CD4-positive, alpha-beta T cell treated with Interleukin-4 for 1 hour (primary cell): ENCODE measurements at regions not wholly inside any gene's neighbourhood (a gene's known extent, or its start where the extent isn't known, plus 50 kb on each side); places are given as distances from the start of the nearest gene placed in this dataset.
"Not testable (repeated sequence)": the region's sequence is repeated elsewhere in the genome, so short reads cannot be mapped to it uniquely, and the experiment has no call there.

Experiments used
- DNase-seq, 2 donors: peaks; one replicate each; pipeline ENCODE4 v3.0.0-alpha.2; 2020 to 2022

DNA sequence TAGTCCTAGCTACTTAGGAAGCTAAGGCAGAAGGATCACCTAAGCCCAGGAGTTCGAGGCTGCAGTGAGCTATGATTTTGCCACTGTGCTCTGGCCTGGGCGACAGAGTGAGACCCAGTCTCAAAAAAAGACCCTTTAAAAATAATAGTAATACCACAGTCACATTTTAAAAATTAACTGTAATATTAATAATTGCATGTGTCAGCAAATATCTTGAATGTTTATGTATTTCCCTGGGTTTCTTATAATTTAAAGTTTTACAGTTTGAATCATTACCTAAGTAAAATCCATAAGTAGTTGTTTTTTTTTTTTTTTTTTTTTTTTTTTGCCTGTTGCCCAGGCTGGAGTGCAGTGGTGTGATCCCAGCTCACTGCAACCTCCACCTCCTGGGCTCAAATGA is 69.2 kb downstream of the LYZL2 start:
- no peak for DNase-seq

DNA sequence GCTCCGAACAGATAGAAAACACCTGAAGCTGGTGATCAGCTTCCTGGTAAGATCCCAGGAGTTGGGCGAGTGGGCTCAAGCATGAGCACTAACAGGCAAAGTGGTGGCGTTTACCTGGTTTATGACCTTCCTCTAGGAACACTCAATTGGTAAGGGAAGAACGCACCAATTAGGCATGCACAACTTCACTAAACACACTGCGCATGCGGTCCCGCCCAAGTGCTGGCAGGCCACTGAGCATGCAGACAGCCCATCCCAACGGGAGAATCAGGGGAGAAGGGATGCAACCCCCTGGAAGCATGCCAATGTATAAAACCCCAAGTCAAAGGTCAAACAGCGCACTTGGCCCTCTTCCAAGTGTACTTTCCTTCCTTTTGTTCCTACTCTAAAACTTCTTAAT is 70.4 kb downstream of the LYZL2 start:
- DNase-seq: no peak

DNA sequence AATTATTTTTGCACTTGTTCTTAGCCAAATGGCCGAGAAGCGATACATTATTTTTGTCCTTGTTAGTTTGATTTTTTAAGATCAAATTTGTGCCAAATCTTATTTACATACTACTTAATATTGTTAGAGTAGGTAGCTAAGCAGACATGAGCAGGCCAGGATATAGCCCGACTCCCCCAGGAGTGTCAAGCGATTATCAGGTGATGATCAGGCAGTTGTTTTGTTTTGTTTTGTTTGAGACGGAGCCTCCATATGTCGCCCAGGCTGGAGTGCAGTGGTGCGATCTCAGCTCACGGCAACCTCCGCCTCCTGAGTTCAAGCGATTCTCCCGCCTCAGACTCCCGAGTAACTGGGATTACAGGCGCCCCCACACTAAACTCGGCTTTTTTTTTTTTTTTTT is 71.1 kb downstream of the LYZL2 start:
- no peak for DNase-seq

DNA sequence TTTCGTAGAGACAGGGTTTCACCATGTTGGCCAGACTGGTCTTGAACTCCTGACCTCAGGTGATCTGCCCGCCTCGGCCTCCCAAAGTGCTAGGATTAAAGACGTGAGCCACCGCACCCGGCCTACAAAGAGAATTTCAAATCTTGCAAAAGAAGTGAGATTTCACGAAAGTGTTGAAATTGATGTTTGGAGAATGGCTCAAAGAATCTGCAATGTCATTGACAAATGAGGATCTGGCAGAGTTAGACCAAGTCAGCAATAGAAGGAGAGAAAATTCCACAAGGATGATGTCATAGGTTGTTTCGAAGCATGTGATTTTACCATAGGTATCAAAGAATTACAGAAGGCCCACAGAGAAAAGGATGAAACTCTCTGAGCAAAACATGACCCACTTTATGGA is 71.7 kb downstream of the LYZL2 start:
- DNase-seq: peak in 1 of 2 donors; percentile 21

DNA sequence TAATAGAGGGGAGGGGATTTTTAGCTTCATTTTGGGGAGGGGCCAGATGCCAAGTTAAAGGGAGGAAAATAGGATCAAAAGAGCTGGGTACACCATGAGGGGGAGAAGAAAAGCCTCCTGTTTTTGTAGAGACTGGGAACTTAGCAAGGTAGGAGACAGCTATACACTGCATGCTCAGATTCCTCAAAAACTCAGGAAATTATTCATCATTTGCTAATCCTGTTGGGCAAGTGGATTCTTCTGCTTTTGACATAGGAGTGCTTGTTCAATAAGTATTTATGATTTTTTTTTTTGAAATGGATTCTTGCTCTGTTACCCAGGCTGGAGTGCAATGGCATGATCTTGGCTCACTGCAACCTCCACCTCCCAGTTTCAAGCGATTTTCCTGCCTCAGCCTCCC is 73.4 kb downstream of the LYZL2 start:
- no peak for DNase-seq

DNA sequence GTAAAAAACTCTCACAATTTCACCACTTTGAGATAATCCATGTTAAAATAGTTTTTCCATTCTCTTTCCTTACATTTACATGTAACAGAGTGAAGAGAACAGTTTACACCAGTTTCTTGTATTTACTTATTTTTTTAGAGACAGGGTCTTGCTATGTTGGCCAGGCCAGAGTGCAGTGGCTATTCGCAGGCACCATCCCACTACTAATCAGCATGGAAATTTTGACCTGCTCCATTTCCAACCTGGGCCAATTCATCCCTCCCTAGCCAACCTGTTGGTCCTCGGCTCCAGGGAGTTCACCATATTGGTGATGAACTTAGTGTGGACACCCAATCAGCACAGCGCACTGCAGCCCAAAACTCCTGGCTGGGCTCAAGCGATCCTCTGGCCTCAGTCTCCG is 74.1 kb downstream of the LYZL2 start:
- no peak for DNase-seq

DNA sequence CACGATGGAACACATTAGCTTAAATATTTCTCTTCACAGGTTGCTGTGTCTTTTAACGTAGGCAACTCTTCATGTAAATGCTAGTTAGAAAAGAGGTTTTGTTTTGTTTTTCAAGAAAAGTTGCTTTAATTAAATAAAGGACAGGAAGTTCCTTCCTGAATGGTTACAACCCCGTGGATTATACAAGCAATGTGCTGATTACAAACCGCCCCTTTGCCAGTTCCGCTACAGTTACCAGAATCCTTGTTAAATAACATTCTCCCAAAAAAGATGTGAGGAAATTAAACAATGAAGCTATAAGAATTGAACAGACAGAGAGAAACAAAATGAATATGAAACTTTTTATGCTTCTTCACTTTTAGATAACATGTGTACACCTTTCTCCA is 75.1 kb downstream of the LYZL2 start:
- DNase-seq: no peak

DNA sequence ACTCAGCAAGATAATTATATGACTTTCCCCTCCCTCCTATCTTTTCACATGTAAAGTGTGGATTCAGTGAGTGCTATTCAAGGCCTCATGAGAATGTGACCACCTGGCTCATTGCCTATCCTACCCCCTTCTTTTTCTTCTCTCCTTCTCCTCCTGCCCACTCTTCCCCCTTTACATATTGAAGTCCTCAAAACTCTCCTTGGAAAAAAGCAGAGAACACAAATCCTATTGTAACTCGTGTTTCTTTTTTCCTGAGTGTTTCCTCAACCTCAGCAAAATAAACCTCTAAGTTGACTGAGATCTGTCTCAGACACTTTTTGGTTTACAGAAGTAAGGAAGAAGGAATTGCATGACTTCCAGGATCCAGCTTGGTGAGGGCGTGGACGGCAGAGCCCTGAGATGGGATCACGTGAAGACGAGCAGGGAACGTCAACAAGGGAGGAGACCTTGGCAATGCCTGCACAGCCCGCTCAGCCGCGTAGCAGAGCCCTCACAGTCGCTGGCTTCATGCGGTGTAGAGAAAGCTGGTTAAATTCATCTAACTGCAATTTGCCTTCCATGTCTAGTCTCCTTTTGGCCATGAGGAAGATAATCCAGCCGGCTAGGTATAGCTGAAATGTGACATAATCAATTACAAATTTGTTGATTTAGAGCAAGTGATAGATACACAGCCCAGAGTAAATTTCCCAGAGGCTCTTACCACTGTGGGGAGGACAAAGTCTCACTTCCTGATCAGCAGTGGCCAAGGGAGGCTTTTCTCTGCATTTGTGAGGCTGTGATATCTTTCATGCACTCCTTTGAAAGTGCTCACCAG is 75.7 kb downstream of the LYZL2 start:
- no peak for DNase-seq

DNA sequence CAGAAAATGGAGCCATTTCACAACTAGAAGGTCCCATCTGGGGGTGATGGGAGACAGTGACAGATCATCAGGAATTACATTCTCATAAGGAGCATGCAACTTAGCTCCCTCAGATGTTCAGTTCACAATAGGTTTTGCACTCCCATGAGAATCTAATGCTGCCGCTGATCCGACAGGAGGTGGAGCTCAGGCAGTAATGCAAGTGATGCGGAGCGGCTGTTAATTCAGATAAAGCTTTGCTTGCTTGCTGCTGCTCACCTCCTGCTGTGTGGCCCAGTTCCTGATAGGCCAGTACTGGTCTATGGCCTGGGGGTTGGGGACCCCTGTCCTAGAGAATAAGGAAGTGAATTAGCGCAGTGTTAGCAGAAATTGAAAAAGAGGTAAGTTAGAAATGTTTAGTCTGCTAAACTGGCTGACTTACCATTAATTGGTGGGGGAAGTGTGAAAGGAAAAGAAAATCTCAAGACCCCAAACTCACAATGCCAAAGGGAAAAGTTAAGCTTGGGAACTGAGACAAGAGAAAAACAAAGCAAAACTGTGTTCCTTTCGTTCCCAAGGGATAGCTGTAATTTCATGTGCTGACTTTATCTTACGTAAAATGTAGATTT is 76.4 kb downstream of the LYZL2 start:
- no peak for DNase-seq

DNA sequence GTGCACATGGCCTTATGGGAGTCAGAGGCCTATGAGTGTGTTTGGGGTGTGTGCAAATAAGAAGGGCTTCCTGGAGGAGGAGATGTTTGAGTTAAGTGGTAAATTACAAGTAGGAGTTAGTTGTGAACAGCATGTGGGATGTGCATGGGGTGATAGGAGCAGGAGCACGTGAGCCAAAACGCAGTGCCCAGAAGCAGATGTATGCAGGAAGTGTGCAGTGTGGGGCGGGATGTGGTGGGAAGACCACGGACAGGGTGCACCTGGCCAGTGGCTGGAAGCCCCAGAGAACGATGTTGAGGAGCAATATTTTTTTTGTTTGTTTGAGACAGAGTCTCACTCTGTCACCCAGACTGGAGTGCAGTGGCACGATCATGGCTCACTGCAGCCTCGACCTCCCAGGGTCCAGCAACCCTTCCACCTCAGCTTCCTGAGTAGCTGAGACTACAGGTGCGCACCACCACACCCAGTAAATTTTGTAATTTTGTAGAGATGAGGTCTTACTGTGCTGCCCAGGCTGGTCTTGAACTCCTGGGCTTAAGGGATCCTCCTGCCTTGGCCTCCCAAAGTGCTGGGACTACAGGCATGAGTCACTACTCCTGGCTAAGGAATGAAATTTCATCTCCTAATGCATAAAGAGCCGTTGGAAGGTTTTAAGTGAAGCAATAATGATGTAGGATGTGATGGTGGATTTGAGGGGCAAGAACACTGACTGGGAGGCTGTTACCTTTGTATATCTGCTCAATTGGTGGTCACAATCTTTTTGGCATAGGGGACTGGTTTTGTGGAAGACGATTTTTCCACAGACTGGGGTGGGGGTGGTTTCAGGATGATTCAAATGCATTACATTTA is 78.4 kb downstream of the LYZL2 start:
- no peak for DNase-seq

DNA sequence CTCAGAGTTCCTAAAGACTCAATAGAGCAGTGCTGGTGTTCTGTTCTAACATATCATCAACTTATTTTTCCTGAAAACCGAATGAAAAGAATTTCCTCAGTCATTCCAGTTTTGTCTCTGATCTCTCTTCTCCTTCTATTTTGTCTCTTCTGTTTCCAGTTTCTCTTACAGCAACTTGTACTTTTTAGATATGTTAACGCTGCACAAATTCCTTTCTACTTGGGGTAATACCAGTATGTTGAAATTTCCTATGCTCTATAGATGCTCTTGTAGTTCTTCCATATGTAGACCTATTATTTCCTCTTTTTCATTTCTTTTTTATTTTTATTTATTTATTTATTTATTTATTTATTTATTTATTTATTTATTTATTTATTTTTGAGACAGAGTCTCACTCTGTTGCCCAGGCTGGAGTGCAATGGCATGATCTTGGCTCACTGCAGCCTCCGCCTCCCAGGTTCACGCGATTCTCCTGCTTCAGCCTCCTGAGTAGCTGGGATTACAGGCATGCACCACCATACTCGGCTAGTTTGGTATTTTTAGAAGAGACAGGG is 80.3 kb downstream of the LYZL2 start:
- DNase-seq: not testable (repeated sequence)

DNA sequence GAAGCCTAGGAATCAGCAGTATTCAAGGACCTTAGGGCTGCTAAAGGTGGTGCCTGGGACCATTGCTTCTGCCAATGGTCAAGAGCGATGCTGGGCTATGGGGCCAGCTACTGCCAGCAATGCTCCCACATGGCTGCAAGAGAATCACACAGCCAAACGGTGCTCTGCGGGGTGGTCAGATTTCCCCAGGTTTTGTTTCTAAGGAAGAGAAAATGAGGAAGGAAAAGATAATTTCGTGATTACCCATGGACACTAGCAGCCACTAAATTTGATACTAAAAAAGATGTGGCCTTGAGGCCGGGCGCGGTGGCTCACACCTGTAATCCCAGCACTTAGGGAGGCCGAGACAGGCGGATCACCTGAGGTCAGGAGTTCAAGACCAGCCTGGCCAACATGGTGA is 83.0 kb downstream of the LYZL2 start:
- DNase-seq: no peak

DNA sequence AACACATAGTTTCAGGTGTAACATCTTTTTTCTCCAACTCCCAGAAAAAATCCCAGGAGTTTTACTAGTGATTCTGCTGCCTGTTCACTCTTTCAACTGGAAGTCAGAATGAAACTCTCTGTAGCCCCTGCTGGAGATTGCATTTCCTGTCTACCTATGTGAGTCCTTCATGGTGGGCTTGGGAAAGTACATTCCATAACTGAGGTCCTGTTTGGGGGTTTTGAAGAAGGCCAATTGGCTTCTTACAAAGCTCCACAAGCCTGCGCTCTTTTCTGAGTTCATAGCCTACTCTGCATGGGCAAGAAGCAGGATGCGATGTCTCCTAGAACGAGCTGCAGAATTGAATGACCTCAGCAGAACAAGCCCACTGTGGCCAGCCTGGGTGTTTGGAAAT is 86.7 kb downstream of the LYZL2 start:
- no peak for DNase-seq

DNA sequence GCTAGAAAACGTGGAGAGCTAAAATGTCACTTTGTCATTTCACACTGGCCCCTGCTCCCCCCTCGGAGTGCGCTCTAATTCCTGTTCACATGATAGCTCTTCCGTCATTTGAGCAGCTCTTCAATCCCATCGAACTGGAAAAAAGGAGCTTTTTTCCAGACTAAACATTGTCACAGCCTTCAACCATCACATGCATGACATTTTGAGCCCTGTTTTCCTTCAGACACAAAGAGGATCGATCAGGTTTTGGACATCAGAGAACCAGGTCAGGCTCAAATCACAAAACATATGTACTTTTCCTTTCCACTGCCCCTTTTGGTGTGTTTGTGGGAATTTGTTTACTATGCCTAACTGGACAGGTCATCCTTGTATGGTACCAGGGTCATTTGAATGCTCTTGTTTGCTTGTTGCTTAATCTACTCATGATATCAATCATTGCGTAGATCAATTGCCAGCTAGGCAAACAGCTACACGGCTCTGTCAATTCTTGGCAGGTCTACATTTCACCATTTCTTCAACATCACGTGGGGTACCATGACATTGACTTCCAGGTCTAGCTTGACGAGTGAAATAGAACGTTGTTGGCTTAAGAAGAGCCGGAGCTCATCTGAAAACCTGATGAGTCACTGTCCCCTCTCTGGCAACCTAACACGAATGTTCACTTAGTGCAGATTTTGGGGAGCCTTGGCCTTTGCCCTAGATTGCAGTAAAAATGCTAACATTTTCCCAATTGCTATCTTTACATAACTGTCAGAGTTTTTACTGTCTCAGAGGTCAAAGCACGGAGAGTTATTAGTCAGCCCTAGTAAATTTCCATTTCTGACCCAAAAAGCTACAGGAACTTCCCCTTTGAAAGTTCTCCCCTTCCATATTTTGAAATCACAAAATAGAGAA is 87.3 kb downstream of the LYZL2 start:
- DNase-seq: peak in 1 of 2 donors; percentile 51

DNA sequence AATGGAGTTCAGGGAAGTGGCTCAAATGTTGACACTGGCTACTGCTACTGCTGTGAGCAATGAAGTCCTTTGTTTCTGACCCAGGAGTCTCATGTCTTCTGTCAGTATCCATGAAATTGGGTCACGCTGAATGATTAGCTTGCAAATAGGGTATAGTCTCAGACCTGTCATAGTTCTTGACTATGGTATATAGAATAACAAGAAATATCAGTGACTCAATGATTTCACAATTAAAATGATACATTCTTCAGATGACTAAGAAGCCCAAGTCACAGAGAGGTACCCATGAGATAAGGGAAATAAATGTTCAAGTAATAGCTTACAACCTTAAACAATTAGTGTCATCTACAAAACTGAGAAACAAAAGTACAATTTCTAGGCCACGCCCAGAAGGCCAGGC is 89.3 kb downstream of the LYZL2 start:
- DNase-seq: no peak

DNA sequence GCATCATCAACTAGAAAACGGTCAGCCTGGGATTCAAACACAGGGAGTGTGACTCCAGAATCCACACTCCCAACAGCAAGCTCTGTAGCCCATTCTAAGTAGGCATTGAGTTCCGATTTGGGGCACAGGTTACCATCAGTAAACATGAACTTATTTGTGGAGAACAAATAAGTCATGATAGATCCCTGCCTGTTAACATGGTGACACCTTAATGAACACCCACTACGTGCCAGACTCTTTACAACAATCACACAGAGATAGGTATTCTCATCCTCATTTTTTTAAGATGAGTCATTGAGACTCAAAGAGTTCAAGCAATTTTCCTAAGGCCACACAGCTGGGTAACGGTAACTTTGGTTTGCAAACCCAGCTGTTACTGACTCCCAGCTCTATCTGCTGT is 91.5 kb downstream of the LYZL2 start:
- DNase-seq: no peak

DNA sequence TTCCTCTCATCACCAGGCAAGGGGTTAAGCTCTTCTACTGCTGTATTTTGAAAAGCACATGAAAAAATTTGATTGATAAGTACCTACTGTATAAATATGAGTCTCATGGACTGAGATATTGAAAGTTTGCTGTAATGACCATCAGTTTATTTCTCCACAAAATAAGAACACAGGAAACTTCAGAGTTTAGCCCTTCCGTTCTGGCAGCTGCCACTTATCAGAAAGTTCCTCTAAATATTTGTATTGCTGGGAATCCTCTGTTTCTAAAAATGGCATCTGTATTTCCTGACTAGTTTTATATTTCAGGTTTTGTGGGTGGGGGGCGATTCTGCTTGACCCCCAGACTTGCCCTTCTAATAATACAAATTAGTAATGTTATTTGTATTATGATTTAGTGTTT is 92.0 kb downstream of the LYZL2 start:
- no peak for DNase-seq

DNA sequence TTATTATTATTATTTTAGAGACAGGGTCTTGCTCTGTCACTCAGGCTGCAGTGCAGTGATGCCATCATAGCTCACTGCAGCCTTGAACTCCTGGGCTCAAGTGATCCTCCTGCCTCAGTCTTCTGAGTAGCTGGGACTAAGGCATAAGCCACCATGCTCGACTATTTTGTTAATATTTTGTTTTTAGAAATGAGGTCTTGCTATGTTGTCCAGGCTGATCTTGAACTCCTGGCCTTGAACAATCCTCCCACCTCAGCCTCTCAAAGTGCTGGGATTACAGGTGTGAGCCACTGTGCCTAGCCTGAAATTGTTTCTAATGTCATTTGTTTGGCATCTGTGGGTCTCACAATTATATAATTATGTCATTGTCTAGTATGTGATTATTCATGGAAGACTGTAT is 92.4 kb downstream of the LYZL2 start:
- not testable (repeated sequence) for DNase-seq

DNA sequence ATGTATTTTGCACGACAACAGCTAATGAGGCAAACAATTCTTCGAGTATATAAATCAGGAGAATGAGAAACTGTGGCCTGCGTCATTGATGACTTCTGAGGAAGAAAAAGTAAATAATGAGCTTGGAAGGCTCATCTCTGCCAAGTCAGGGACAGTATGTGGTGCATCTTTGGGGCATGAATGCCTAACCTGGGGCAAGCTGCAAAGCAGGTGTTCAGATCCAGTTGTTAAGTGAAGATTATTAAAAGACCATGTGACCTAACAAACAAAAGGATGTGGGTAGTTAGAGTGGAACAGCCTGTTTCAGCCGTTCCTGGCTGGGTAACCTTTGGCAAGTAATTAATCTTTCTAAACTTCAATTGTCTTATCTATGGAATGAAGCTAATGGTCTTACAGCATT is 93.0 kb downstream of the LYZL2 start:
- no peak for DNase-seq

DNA sequence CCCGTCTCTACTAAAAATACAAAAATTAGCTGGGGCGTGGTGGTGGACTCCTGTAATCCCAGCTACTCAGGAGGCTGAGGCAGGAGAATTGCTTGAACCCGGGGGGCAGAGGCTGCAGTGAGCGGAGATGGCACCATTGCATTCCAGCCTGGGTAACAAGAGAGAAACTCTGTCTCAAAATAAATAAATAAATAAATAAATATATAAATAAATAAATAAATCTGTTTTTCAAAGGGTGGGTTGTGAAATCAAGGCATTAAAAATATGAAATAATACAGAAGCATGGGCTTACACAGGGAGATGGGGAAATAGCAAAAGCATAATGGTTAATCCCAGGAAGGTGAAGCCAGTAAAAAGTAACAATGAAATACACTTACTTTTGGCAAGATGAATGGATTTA is 93.9 kb downstream of the LYZL2 start:
- DNase-seq: no peak

DNA sequence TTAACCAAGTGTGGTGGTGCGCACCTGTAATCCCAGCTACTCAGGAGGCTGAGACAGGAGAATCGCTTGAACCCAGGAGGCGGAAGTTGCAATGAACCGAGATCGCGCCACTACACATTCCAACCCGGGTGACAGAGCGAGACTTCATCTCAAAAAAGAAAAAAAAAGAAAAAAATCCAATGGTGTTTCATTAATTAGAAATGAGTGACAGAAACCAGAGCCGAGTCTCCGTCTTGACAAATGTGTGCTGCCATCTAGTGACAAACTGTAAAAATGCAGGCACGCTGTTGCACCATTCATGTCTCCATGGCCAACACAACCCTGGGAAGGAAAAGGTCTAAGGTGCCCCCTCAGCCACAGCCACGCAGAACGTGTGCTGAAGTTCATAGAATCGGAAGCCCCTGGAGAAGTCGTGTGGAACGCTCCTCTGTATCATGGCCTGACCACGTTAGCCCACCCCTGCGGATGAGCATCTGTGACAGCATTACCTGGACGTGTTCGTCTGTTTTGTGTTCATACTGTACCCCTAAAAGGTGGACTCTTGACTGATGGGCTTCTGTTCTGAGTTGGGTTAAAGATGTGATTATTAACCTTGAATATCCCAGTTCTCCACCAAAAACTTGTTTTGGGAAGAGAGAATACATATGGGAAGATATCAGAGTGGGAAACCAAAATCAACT is 94.9 kb downstream of the LYZL2 start:
- DNase-seq: peak; percentile 82 to 84
